ENCODE measurements at regions not wholly inside any gene's neighbourhood (a gene's known extent, or its start where the extent isn't known, plus 50 kb on each side); places are given as distances from the start of the nearest gene placed in this dataset.

GRCh38 chr2:155494744-155495143, 796.2 kb downstream of the KCNJ3 start:
- ChIA-PET CTCF (no interaction called here), POLR2A (no interaction called here)
- no peaks in the 10 kb centered on the region for H3K9me3 ChIP-seq (replicated peaks; ENCODE audit: control insufficient read depth, insufficient read depth, low read length)
- H3K36me3 ChIP-seq (ENCODE audit: control insufficient read depth in 2 of 2, extremely low read depth in 1 of 2, insufficient read depth in 2 of 2, low read length in 2 of 2) = no peaks in the 10 kb centered on the region
- BruUV-seq (replicated peaks) = no TSS peak
- FAIRE-seq = no peak
- no peaks in the 10 kb centered on the region for H3K79me2 ChIP-seq (ENCODE audit: control insufficient read depth, insufficient read depth, low read length)
- H2AFZ ChIP-seq (ENCODE audit: low read depth, low read length) = no peak overlapping the region
- dilution Hi-C loops (cut with MboI; ENCODE audit: extremely low pct_ligation_motif_present, low sequenced_read_pairs) = no loop called here
- no peak overlapping the region for H3K9ac ChIP-seq (replicated peaks; ENCODE audit: extremely low read depth, insufficient read depth, low read length)
- H3K27ac ChIP-seq (ENCODE audit: insufficient read depth, low read depth, low read length) = no peak overlapping the region
- no peak for TF ChIP-seq GATA2 (IDR thresholded peaks at IDR 0.05; ENCODE audit: insufficient read depth, insufficient read length, low read depth, low read length)
- no peak for TF ChIP-seq MYC (IDR thresholded peaks at IDR 0.05; ENCODE audit: low read depth, low read length)
- no peak for TF ChIP-seq POLR2AphosphoS5 (IDR thresholded peaks at IDR 0.05; ENCODE audit: insufficient read depth, low read depth, low read length)
- TF ChIP-seq JUN (IDR thresholded peaks at IDR 0.05; ENCODE audit: borderline replicate concordance, insufficient read depth, insufficient read length, low read depth) = no peak
- TF ChIP-seq MAX (IDR thresholded peaks at IDR 0.05; ENCODE audit: insufficient read depth, insufficient read length) = no peak
- no peak for TF ChIP-seq EZH2 (IDR thresholded peaks at IDR 0.05; ENCODE audit: borderline replicate concordance, low read depth, low read length, severe bottlenecking)
- no peak for TF ChIP-seq CTCF (IDR thresholded peaks at IDR 0.05; ENCODE audit: extremely low read depth in 1 of 2, insufficient read depth in 1 of 2, low read depth in 1 of 2, low read length in 2 of 2)
- no peak for TF ChIP-seq FOS (IDR thresholded peaks at IDR 0.05; ENCODE audit: borderline replicate concordance, insufficient read depth, low read length)
- no peak for TF ChIP-seq POLR2A (IDR thresholded peaks at IDR 0.05; ENCODE audit: low read depth, low read length)
- no peak for DNase-seq (ENCODE audit: low read depth, low spot score)
- no peaks in the 10 kb centered on the region for H3K27me3 ChIP-seq (ENCODE audit: control insufficient read depth in 2 of 2, insufficient read depth in 2 of 2, low read length in 2 of 2)
- H4K20me1 ChIP-seq (replicated peaks; ENCODE audit: control insufficient read depth, extremely low read depth, insufficient read depth, low read length) = no peaks in the 10 kb centered on the region
- H3K4me1 ChIP-seq (ENCODE audit: control insufficient read depth, extremely low read depth, insufficient read depth, low read length) = no peaks in the 10 kb centered on the region
- H3K9me1 ChIP-seq (replicated peaks; ENCODE audit: control insufficient read depth, extremely low read depth, insufficient read depth, low read length) = no peaks in the 10 kb centered on the region
- H3K4me3 ChIP-seq (replicated peaks in 1 of 3; ENCODE audit: insufficient read depth in 1 of 3, low read depth in 1 of 3, low read length in 3 of 3) = no peak overlapping the region
- intact Hi-C loops (cut with micrococcal nuclease) = no loop called here
- no peak overlapping the region for H3K4me2 ChIP-seq (ENCODE audit: insufficient read depth, low read length)
